Stimulated activated CD4-positive, alpha-beta T cell treated with anti-CD3 and anti-CD28 coated beads, TNF-alpha, amount 100 ng/mL, for 24 hours (primary cell): ENCODE measurements at regions not wholly inside any gene's neighbourhood (a gene's known extent, or its start where the extent isn't known, plus 50 kb on each side); places are given as distances from the start of the nearest gene placed in this dataset.

Experiments
- DNase-seq, 3 experiments: peaks; one replicate each; pipeline ENCODE4 v3.0.0-alpha.2; 2020; ENCODE audit warnings: low read depth in 3 of 3

- no peak for DNase-seq
Observed at GRCh38 chr1:208640295-208640694, 396.1 kb upstream of the PLXNA2 start.

- DNase-seq, result no peak
Observed at GRCh38 chr1:208641579-208642280, 397.5 kb upstream of the PLXNA2 start.

- no peak for DNase-seq
Observed at GRCh38 chr1:208643005-208643597, 398.9 kb upstream of the PLXNA2 start.

- DNase-seq, result no peak
Observed at GRCh38 chr1:208644401-208645160, 400.4 kb upstream of the PLXNA2 start.

GRCh38 chr1:208646431-208646830 is 402.2 kb upstream of the PLXNA2 start:
- no peak for DNase-seq

GRCh38 chr1:208648146-208648545 is 404.0 kb upstream of the PLXNA2 start:
- no peak for DNase-seq

- DNase-seq, result peak in 2 of 3 experiments; percentile 1 to 12
Observed at GRCh38 chr1:208652296-208653160, 408.3 kb upstream of the PLXNA2 start.

GRCh38 chr1:208653426-208653825 is 409.2 kb upstream of the PLXNA2 start:
- no peak for DNase-seq

GRCh38 chr1:208654241-208654640 is 410.1 kb upstream of the PLXNA2 start:
- no peak for DNase-seq

GRCh38 chr1:208665936-208666335 is 421.8 kb upstream of the PLXNA2 start:
- no peak for DNase-seq

GRCh38 chr1:208668991-208669390 is 424.8 kb upstream of the PLXNA2 start:
- no peak for DNase-seq

GRCh38 chr1:208670778-208671177 is 426.6 kb upstream of the PLXNA2 start:
- DNase-seq, result no peak

GRCh38 chr1:208681878-208682663 is 437.9 kb upstream of the PLXNA2 start:
- no peak for DNase-seq

GRCh38 chr1:208682664-208683013 is 438.5 kb upstream of the PLXNA2 start:
- DNase-seq, result no peak

- DNase-seq, result no peak
Observed at GRCh38 chr1:208683141-208683540, 439.0 kb upstream of the PLXNA2 start.

- DNase-seq, result no peak
Observed at GRCh38 chr1:208684192-208684591, 440.0 kb upstream of the PLXNA2 start.

GRCh38 chr1:208686592-208686991 is 442.4 kb upstream of the PLXNA2 start:
- DNase-seq, result no peak

GRCh38 chr1:208688656-208689315 is 444.6 kb upstream of the PLXNA2 start:
- no peak for DNase-seq

GRCh38 chr1:208691012-208691411 is 446.8 kb upstream of the PLXNA2 start:
- DNase-seq, result no peak

- no peak for DNase-seq
Observed at GRCh38 chr1:208709981-208710380, 465.8 kb upstream of the PLXNA2 start.

- no peak for DNase-seq
Observed at GRCh38 chr1:208714323-208714722, 470.1 kb upstream of the PLXNA2 start.
